ENCODE measurements at regions not wholly inside any gene's neighbourhood (a gene's known extent, or its start where the extent isn't known, plus 50 kb on each side); places are given as distances from the start of the nearest gene placed in this dataset.

DNA sequence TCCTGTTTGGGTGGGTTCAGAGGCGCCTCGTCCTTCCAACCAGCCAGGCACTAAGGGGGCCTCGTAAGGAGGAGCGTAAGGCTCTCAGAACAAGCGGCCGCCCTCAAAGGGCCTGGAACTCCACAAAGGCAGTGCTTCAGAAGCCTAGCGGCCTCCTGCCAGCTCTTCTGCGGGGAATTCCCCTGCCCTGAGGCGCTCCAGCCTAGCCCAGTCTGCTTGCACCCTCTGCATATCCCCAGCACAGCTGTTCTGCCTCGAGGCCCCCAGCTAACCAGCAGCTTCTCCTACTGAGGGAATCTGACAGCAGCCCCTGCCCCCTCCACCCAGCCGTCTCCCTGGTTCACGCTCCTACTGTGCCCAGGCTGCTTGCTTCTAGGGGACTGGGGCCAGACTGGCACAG lies 265.9 kb downstream of the TFCP2L1 start:
- no peak for DNase-seq (ENCODE audit: low read depth)

DNA sequence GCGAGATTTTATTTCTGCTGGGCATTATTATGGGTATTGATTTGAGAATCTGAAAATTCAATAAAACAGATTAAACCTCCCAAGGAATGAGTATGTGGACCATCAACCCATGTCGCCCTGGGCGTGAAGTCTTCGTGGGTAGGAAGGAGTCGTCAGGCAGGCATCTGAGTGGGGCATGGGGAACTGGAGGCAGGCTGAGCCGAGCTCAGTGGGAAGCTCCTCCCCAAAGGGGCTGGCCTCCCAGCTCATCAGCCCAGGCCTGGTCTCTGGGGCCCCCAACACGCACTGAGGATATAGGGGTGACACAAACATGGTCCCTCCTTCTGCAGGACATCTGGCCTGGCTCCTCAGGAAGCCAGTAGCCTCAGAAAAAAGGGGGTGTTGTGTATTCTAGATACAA lies 265.2 kb downstream of the TFCP2L1 start:
- no peak for DNase-seq (ENCODE audit: low read depth)

DNA sequence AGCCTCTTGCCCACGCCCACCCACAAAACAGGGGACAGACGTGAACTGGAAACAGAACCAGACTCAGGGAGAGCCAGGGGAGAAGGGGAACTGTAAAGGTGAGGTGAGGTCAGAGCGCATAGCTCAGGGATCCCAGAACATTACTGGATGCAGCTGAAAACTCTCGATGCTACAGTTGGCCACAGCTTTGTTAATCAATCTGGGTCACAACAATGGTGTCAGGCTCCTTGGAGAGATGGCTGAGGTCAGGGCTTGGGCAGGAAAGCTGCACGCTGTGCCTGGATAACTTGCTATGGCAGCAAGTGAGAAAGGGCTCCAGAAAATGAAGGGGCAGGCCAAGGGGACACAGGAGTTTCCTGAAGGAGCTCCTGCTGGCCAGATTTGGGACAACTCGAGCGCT lies 263.3 kb downstream of the TFCP2L1 start:
- DNase-seq (ENCODE audit: low read depth), result no peak

DNA sequence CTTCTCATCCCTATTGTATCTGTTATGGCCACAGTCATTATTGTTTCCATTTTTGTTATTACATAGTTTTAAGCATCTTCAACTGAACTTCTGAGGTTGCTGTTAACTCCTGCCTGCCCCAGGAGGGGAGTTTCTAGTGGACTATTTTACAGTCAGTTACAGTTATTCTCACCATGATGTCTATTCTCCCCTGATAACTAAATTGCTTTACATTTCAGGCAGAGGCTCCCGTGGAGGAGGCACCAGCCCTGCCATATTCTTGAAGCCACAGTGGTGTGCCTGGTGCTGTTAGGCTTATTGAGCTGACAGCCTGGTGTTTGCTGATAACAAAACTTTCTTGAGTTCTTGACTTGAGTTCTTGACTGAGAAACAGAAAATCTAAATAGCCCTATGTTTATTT lies 256.4 kb downstream of the TFCP2L1 start:
- no peak for DNase-seq (ENCODE audit: low read depth)

DNA sequence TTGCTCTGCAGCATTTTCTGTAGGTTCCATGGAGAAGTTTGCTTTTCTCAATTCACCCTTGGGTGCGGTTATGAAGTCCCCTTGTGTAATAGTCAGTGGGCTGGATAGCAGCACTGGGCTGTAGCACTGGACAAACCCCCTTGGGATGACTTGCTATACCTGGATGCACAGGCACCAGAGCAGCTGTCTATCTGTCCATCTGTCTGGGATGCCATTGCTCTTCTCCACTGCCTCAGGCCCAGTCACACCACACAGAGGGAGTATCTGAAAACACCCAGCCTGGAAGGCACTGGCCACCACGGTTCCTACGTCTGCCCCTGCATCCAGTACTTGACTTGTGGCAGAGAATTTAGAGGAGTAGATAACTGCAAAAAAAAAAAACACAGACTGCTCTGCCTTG lies 254.5 kb downstream of the TFCP2L1 start:
- DNase-seq (ENCODE audit: low read depth), result no peak

DNA sequence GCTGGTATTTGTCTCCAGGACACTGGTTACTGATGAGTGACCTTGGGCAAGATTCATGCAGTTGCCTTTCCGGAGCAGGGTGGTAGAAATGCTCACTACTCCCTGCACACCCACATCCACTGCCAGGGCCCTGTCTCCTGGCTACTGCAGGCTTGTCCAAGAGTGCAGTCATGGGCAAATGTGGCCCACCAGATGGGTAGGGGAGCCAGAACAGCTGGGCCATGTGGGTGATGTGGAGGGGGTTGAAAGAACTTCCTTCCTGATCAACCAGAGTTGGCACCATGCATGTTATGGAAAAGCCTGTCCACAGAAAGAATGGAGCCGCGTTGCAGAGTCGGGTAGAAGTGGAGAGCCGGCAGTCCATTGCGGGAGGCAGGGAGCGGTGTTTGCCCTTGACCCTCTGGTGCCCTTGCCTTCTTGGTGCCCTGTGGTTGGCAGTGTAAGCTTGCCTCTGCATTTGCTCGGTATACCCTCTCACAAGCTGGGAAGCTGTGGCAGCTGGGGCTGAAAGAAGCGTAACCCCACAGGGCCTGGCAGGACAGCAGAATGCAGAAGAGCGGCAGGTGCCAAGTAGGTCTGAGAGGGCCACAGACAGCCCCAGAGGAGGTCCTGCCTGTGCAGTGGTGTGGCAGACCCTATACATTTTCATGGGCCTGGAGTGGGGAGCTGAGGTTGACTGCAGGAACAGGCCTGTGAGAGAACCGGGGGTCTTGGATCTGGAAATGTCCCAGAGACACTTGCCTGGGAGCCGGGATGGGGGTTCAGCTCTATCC lies 253.2 kb downstream of the TFCP2L1 start:
- DNase-seq (ENCODE audit: low read depth), result no peak

DNA sequence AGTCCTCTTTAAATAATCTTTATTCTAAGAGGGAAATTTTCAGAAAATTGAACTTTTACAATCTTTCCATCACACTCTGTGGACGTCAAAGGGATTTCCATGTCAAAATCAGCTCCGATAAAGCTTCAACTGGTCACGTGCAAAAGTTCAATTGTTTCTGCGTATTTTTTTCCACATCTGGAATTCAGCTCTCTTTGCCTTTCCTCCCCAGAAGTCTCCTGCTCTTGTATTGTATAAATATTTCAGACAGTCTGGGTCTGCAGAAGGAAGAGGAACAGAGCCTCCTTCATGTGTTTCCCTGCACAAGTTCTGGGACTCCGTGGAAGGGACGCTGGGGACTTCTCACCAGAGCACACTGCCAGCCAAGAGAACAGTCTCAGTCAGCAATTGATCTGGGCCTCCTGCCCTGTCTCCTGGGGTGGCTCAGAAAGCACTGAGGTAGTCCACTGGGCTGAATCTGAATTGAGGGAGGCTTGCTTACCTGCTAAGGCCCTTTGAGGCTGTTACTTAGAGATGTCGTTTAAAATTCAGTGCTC lies 251.5 kb downstream of the TFCP2L1 start:
- DNase-seq (ENCODE audit: low read depth), result no peak

DNA sequence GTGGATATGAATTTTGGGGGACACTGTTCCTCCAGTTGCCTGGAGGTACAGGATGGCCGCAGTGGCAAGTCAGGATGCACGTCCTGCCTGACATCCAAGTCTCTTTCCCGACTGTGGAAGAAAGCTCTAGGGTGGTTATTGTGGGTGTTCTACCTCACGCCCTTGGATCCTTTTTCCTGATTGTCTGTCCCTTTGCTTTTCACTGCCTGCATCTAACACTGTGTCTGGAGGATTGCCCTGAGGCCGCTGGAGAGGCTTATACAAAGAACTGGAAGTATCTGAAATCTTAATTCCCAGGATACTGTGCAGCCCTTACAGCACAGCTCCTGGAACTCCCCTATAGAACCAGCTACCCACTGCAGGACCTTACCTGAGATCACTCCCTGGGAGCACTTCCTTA lies 250.5 kb downstream of the TFCP2L1 start:
- no peak for DNase-seq (ENCODE audit: low read depth)

DNA sequence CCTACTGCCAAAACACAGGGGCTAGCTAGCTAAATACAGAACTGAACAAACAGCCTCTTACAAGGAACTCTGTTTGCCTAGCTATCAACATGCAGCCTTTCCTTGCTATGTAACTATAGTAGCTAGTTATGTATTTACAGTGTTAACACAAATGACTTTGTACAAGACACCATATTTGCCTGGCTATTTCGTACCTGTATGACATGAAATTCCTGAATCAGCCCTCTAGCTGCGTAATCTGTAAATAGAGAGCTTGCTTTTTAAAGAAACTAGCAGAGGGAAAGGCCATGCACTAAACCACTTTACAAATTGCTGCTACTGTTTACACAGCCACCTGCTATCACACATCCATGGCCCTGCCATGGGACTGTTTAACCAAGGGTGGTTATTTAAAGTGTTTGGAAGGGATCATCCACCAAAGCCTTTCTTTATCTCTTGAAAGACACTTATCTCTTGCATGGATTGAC lies 248.7 kb downstream of the TFCP2L1 start:
- no peak for DNase-seq (ENCODE audit: low read depth)

DNA sequence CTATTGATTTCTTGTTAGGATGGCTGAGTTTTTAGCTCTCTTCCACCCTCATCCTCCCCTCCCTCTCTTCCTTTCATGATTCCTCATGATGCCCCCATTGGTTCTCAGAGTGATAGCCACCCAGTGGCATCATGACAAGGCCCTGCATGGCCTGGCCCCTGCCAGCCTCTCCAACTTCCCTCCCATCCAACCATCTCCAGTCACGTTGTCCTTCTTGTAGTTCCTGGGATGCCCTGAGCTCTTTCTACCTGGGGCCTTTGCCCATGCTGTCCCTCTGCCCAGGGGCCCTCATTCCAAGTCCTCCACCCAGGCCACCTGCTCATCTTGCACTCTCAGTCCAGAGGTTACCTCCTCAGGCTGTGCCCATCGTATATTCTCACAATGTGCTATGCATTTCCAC lies 247.5 kb downstream of the TFCP2L1 start:
- DNase-seq (ENCODE audit: low read depth), result no peak

DNA sequence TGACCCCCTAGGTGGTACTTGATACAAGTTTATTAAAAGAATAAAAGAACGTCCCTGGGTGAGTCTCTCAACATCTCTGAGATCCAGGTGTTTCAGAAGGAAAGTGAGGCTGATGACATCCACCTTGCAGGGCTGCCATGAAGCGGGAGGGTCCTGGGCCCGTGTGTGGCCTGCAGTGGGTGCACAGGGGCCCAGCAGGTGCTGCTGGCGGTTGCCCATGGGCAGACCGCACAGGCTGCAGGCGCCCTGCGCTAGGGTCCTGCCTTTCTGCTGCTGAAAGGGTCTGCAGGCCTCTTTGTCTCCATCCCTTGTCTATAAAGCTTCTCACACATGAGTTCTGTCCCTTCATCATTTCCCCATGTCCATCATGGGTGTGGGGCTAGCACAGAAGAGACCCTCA lies 247.0 kb downstream of the TFCP2L1 start:
- no peak for DNase-seq (ENCODE audit: low read depth)

DNA sequence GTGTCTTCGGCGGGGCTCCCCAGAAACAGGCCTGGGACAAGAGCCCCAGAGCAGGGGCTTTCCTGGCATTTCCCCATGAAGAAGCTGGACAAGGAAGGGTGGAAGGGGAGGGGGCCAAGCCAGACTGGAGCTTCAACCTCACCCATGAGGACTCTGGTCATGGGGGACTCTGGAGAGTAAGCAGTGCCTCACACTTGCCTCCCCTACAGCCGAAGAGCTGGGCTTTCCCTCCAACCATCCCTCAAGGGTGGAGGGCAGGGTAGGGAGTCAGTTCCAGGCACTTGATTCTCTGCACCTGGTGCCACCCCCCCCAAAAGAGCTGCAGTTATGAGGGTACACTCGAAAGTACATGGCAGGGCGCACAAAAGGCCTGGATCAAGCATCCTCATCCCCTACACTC lies 246.6 kb downstream of the TFCP2L1 start:
- no peak for DNase-seq (ENCODE audit: low read depth)

DNA sequence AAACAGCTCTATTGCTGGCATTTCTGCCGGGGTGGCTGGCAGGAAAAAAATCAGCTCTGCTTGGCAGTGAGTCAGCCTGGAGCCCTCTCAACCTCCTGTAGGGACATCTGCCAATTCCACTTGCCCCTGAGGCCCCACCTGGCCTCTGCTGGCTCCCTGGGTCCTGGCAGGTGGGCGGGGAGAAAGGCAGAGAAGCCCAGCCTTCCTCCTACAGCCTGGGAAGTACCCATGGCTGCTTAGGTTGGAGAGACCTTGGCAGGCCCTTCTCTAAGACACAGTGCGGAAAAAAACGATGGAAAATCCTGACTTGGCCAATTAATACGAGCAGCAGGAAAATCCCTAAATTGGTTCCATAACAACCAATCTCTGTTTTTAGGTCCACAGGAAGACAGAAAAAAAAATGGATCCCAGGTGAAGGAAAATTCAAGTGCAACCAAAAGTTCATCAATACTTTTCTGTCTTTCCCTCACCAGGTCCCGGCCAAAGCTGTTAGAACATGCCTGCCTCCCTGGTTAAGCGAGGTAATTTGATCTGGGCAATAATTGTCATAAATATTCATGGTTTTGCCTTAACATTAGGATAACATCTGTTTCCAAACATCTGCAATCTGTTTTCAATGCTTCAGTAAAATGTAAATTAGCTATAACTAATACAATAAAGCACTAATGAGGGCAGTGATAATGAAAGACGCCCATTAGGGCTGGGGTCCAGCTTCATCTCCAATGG lies 245.9 kb downstream of the TFCP2L1 start:
- DNase-seq (ENCODE audit: low read depth), result no peak

DNA sequence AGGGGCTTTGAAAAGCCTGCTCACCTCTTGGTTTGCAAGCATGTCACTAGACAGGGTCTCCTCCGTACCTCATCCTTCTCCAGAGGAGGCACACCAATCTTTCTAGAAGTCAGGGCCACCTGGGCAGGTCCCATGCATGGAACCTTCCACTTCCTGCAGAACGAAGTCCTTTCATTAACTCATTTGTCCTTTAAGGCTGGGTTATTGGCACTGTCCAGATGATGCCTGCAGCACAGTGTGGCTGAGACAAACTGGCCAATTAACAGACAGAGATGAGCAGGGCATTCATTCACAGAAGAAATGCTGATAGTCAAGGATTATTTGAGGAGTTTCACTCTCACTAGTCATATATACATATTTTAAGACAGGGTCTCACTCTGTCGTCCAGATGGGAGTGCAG lies 245.3 kb downstream of the TFCP2L1 start:
- DNase-seq (ENCODE audit: low read depth), result no peak

DNA sequence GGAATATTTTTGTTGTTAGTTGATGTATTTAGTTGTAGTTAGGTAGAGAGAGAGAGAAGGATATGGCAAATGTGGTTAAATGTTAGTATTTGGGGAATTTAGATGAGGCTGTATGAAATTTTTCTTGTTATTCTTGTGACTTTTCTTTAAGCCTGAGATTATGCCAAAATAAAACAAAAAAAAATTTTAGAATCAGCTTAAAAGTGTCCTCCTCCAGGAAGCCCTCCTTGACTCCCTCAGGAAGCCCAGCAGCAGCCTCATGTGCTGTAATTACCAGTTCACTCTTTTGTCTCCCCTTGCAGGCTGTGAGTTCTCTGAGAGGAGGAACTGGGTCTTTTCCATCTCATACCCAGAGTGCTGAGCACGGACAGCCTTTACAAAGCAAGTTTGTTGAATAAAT lies 243.5 kb downstream of the TFCP2L1 start:
- DNase-seq (ENCODE audit: low read depth), result no peak

DNA sequence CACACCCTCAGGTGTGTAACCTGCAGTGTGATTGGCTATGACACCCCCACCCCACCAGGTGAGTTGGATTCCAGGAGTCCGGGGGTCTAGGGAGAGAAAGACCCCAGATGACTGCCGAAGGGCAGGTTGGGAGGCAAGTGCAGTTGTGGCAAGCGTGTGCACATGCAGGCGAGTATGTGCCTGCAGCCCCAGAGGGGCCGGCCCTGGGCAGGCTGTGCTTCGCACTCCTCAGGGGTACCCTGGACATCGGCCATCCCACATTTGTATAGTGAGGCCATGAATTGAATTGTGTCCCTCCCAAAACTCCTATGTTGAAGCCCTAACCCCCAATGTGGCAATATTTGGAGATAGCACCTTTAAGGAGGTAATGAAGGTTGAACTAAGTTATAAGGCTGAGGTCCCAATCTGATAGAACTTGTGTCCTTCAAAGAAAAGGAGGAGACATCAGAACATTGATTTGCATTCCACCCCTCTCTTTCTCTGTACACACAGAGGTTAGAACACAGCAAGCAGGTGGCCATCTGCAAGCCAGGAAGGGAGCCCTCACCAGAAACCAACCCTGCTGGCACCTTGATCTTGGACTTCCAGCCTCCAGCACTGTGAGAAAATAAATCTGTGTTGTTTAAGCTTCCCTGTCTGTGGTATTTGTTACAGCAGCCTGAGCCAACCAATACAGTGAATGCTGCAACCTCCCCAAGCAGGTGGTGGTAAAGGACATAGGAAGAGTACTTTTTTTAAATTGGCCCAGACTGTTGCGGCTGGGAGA lies 241.8 kb downstream of the TFCP2L1 start:
- no peak for DNase-seq (ENCODE audit: low read depth)

DNA sequence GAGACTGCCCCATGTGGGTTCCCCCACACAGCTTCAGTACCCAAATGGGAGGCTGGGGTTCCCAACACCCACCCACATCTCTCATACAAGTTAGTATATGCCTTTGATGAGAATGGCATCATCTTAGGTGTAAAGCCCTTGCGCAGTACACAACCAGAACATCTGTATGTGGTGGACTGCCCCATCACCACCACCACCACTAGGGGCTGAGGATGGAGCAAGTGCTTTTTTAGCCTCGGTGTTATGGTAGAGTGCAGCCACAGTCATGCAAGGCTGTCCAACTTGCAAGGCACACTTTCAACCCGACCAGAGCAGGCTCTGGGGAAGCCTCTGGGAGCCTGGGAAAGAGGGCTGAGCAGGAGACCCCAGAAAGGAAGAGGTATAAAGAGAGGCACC lies 241.2 kb downstream of the TFCP2L1 start:
- DNase-seq (ENCODE audit: low read depth), result no peak

DNA sequence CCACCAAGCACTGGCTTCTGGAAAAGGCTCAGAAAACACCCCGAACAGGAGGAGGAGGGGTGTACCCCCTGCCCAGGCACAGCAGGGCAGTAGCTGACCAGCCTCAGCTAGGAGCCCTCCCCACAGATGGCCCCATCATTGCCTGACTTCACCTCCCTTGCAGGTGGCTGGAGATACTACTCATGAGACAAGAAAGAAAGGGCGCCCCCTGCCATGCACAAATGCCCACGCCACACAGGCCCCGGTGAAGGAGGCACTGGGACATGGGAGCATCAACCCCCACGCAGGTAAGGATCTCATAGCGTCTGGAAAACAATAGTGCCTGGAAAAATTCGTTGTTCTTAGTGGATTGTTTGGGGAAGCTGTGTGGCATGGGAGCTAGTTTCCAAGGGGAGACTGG lies 240.6 kb downstream of the TFCP2L1 start:
- no peak for DNase-seq (ENCODE audit: low read depth)

DNA sequence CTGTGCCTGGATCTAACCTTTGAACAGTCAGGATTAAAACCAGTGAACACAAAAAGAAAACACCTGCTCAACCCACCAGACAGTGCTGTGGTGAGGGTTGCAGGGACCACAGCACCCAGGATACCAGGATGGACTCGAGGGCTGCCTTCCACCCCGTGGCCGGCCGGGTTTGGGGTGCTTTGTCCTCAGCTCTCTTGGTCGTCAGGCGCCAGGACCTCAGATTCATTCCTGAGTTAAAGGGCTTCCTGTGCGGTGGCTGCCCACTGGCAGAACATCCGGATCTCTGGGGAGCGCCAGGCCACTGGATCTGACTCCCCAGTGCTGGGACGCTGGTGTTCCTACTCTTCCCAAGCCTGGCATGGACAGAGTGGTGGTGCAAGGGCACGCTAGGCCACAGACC lies 239.8 kb downstream of the TFCP2L1 start:
- no peak for DNase-seq (ENCODE audit: low read depth)

DNA sequence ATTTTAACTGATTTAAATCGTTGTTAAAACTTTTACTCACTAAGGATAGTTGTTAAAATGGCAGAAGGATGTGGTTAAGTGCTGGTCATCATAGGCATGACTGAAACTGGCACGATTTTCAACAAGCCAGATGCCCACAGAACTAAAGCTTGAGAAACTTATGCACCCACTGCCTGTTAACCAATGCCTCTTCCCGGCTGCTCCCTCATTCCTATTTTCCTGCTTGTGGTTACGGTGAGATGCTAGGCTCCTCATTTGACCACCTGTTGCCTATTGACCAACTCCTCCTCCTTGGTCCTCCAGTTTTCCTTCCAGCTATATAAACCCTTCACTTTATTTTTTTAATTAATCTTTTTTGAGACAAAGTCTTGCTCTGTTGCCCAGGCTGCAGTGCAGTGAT lies 238.7 kb downstream of the TFCP2L1 start:
- DNase-seq (ENCODE audit: low read depth), result no peak

DNA sequence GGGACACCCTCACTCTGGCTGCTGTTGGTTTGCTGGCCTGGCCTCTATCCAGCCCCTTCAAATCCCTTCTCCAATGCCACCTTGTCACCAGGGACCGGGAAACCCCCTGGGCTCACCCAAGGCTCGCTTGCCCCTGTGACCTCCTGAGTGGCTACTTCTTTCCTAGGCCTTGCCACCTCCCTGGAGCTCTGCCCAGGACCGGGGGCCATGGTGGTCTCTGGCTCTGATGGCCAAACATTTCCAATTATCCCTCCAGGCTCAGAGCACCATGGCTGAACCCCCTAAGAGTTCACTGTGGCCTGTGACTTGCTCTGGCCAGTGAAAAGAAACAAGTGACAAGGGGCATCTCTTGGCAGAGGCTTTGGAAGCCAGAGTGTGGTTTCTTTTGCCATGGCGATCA lies 237.6 kb downstream of the TFCP2L1 start:
- no peak for DNase-seq (ENCODE audit: low read depth)

DNA sequence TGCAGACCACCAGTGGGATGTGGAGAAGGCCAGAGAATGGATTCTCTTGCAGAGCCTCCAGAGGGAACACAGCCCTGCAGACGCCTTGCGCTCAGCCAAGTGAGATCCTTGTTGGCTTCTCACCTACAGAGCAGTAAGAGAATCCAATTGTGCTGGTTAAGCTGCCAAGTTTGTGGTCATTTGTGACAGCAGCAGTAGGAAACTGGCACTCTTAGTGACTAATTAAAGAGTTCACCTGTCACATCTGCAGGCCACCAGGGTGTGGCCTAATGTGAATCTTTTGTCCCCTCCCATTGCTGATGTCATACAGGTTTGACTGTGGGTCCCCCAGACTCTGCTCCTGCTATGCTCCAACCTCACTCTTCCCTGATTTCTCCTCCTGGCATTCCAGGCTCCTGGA lies 235.9 kb downstream of the TFCP2L1 start:
- no peak for DNase-seq (ENCODE audit: low read depth)
